NCI-H2196 treated with DMSO at 0.1 percent for 48 hours (cell line): ENCODE measurements at regions not wholly inside any gene's neighbourhood (a gene's known extent, or its start where the extent isn't known, plus 50 kb on each side); places are given as distances from the start of the nearest gene placed in this dataset.

Experiments
- DNase-seq: peaks from one replicate; lab custom pipeline; 2025; ENCODE audit not compliant: unreplicated experiment; lab: John Stamatoyannopoulos, UW

GRCh38 chr1:91152331-91152730 lies 130.5 kb upstream of the ZNF644 start:
- DNase-seq = no peak

GRCh38 chr1:91151702-91152101 lies 129.9 kb upstream of the ZNF644 start:
- DNase-seq = no peak

- no peak for DNase-seq
These were observed 126.8 kb upstream of the ZNF644 start for GRCh38 chr1:91148641-91149069.

GRCh38 chr1:91141858-91142257 lies 120.0 kb upstream of the ZNF644 start:
- no peak for DNase-seq

GRCh38 chr1:91138959-91139358 lies 117.1 kb upstream of the ZNF644 start:
- DNase-seq = no peak

- no peak for DNase-seq
These were observed 115.5 kb upstream of the ZNF644 start for GRCh38 chr1:91137173-91137852.

GRCh38 chr1:91135799-91136198 lies 114.0 kb upstream of the ZNF644 start:
- DNase-seq = no peak

- no peak for DNase-seq
These were observed 111.4 kb upstream of the ZNF644 start for GRCh38 chr1:91133248-91133647.

- no peak for DNase-seq
These were observed 108.6 kb upstream of the ZNF644 start for GRCh38 chr1:91130256-91130985.

GRCh38 chr1:91129458-91129857 lies 107.6 kb upstream of the ZNF644 start:
- no peak for DNase-seq

- no peak for DNase-seq
These were observed 107.2 kb upstream of the ZNF644 start for GRCh38 chr1:91129017-91129416.

- DNase-seq = no peak
These were observed 103.2 kb upstream of the ZNF644 start for GRCh38 chr1:91124989-91125417.

- no peak for DNase-seq
These were observed 102.6 kb upstream of the ZNF644 start for GRCh38 chr1:91124290-91124985.

- peak; percentile 14 for DNase-seq
These were observed 101.9 kb upstream of the ZNF644 start for GRCh38 chr1:91123773-91124172.

GRCh38 chr1:91123319-91123718 lies 101.5 kb upstream of the ZNF644 start:
- DNase-seq = no peak

- DNase-seq = no peak
These were observed 100.4 kb upstream of the ZNF644 start for GRCh38 chr1:91122106-91122717.

- no peak for DNase-seq
These were observed 99.5 kb upstream of the ZNF644 start for GRCh38 chr1:91121366-91121765.

- no peak for DNase-seq
These were observed 99.1 kb upstream of the ZNF644 start for GRCh38 chr1:91120936-91121335.

- DNase-seq = no peak
These were observed 98.6 kb upstream of the ZNF644 start for GRCh38 chr1:91120421-91120820.

- no peak for DNase-seq
These were observed 82.9 kb upstream of the ZNF644 start for GRCh38 chr1:91104712-91105111.

GRCh38 chr1:91101328-91101727 lies 79.5 kb upstream of the ZNF644 start:
- DNase-seq = no peak
